ENCODE measurements at regions not wholly inside any gene's neighbourhood (a gene's known extent, or its start where the extent isn't known, plus 50 kb on each side); places are given as distances from the start of the nearest gene placed in this dataset.

DNA sequence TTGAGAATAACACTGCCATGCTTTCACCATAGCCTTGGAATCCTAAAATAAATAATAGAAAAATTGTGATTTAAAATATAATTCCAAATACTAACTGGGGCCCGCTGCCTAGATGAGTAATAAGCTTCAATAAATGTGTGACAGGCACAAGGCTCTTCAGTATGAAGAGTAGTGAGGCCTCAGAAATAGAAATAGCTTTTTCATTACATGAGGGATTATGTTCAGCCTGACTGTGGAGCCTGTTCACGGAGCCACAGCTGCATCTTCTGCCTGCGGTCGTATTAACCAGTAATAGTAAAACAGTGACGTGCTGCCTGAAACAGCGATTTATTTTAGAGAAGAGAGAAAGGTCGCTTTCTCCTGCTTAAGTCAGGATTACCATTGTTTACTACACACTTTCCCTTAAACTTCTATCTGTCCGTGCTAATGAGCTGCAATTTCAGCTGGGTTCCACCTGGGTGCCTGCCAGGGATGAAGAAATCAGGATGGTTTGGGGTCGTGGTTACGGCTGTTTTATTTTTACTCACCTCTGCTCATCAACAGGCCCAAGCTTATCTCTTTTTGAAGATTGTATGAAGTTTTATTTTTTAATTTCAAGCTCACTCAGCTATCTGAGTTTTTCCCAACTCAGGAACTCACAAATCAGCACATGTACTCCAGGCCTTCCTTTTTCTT lies 284.9 kb upstream of the WWC1 start:
- WGBS, 5 donors: 72 to 85% (median 80%) methylated on average over 10 of the region's 10 CpGs
- Histone ChIP-seq H3K4me1 (no peaks in the 10 kb centered on the region), H3K36me3 (no peaks in the 10 kb centered on the region), H3K9me3 (no peaks in the 10 kb centered on the region), H3K27me3 (replicated peaks in 1 of 7) (no peaks in the 10 kb centered on the region), H3K27ac (no peak overlapping the region), H3K4me3 (no peak overlapping the region)
- intact Hi-C loops (cut with DNase I; ENCODE audit: low total_unique reads): no loop called here
- DNase-seq: no peak
- TF ChIP-seq POLR2AphosphoS5 (IDR thresholded peaks at IDR 0.05): no peak
- no peak for TF ChIP-seq POLR2A (IDR thresholded peaks at IDR 0.05)
- TF ChIP-seq CTCF (IDR thresholded peaks at IDR 0.05 in 8 of 11, conservative IDR thresholded peaks at IDR 0.05 in 3 of 11): no peak

DNA sequence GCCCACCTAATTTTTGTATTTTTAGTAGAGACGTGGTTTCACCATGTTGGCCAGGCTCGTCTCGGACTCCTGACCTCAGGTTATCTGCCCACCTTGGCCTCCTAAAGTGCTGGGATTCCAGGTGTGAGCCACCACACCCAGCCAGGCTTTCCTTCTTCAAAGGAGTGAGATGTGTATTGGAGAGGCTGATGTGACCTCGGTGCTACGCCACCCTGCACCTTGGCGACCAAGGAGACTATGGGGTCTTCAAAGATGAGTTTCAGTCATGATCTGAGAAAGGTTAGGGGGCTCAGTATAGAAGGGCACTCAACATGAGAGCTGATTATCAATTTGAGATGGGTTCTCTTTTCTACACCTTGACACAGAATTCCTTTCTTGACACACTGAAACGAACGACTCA lies 284.2 kb upstream of the WWC1 start:
- WGBS, 5 donors: 88 to 94% (median 89%) methylated on average over 8 of the region's 8 CpGs
- H3K27me3 ChIP-seq (replicated peaks in 1 of 7): no peaks in the 10 kb centered on the region
- H3K9me3 ChIP-seq: no peaks in the 10 kb centered on the region
- no peaks in the 10 kb centered on the region for H3K36me3 ChIP-seq
- no peaks in the 10 kb centered on the region for H3K4me1 ChIP-seq
- no peak overlapping the region for H3K27ac ChIP-seq
- no peak overlapping the region for H3K4me3 ChIP-seq
- intact Hi-C loops (cut with DNase I; ENCODE audit: low total_unique reads): no loop called here
- TF ChIP-seq POLR2AphosphoS5 (IDR thresholded peaks at IDR 0.05): no peak
- TF ChIP-seq POLR2A (IDR thresholded peaks at IDR 0.05): no peak
- no peak for TF ChIP-seq CTCF (IDR thresholded peaks at IDR 0.05 in 8 of 11, conservative IDR thresholded peaks at IDR 0.05 in 3 of 11)
- DNase-seq: no peak

DNA sequence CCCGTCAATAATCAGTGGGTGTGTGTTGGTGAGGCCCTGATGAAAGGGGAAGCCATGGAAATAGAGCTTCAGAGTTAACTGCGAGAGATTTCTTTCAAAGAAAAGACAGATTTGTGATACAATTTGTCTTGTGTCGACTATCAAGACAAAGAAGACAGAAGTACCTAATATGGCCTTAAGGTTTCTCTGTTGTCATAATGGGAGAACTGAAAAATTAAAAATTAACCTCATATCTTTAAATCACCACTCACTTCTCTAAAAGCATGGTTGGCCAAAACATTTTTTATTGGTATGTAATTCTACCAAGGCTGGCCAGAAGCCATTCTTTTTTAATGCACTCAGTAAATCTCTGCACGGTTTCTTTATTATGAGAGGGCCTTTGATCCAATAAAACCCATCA lies 282.9 kb upstream of the WWC1 start:
- no peaks in the 10 kb centered on the region for H3K36me3 ChIP-seq
- H3K27me3 ChIP-seq (replicated peaks in 1 of 7): no peaks in the 10 kb centered on the region
- DNase-seq: no peak
- intact Hi-C loops (cut with DNase I; ENCODE audit: low total_unique reads): no loop called here
- 78 to 93% (median 86%) methylated on average over 4 of the region's 4 CpGs for WGBS, 5 donors
- no peaks in the 10 kb centered on the region for H3K9me3 ChIP-seq
- no peak overlapping the region for H3K27ac ChIP-seq
- no peaks in the 10 kb centered on the region for H3K4me1 ChIP-seq
- TF ChIP-seq POLR2AphosphoS5 (IDR thresholded peaks at IDR 0.05) (no peak), CTCF (IDR thresholded peaks at IDR 0.05 in 8 of 11, conservative IDR thresholded peaks at IDR 0.05 in 3 of 11) (no peak), POLR2A (IDR thresholded peaks at IDR 0.05) (no peak)
- H3K4me3 ChIP-seq: no peak overlapping the region

DNA sequence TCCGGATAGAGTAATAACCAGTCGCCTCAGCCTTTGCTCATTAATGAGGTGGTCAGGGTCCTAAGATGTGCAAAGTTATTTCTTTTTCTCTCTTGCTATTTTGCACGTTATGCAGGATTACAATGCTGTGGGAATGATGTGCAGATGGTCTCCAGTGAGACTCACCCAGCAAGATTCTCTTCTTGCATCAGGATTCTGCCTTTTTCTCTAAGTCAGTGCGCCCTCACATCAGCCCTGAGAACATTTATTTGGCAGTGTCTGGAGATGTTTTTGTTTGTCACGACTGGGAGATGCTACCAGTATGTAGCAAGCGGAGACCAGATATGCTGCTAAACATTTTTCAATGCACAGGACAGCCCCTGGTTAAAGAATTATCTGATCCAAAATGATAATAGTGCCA lies 280.3 kb upstream of the WWC1 start:
- DNase-seq: no peak
- Histone ChIP-seq H3K4me3 (no peak overlapping the region), H3K36me3 (no peaks in the 10 kb centered on the region), H3K9me3 (no peaks in the 10 kb centered on the region), H3K27ac (no peak overlapping the region), H3K4me1 (no peaks in the 10 kb centered on the region), H3K27me3 (replicated peaks in 1 of 7) (no peaks in the 10 kb centered on the region)
- 74 to 85% (median 79%) methylated on average over 6 of the region's 6 CpGs for WGBS, 5 donors
- intact Hi-C loops (cut with DNase I; ENCODE audit: low total_unique reads): no loop called here
- no peak for TF ChIP-seq POLR2A (IDR thresholded peaks at IDR 0.05)
- TF ChIP-seq CTCF (IDR thresholded peaks at IDR 0.05 in 8 of 11, conservative IDR thresholded peaks at IDR 0.05 in 3 of 11): no peak
- TF ChIP-seq POLR2AphosphoS5 (IDR thresholded peaks at IDR 0.05): no peak
